ENCODE measurements at regions not wholly inside any gene's neighbourhood (a gene's known extent, or its start where the extent isn't known, plus 50 kb on each side); places are given as distances from the start of the nearest gene placed in this dataset.

DNA sequence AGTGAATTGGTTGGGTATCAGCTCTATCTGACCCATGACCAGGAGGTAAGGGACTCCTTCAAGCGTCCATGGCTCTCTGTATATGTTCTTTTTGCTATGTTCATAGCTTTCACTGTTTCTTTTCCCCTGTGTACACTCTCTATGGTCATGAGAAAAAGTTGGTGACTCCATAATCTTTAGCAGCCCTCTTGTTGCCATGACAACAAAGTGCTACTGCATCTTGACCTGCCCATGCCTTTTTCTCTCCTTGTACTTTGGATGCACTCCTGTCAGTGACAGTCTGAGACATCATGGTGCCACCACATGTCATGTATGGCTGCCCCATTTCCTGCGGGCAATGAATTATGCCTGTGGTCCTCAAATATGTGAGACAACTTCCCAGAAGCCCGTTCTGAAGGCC, 280.2 kb downstream of the TMEM121 start:
- no peaks in the 10 kb centered on the region for H3K36me3 ChIP-seq (ENCODE audit: insufficient read depth)
- no peaks in the 10 kb centered on the region for H3K79me2 ChIP-seq (ENCODE audit: insufficient read depth, low read depth)
- no peak overlapping the region for H3K4me2 ChIP-seq
- H3K9ac ChIP-seq, result no peak overlapping the region
- TF ChIP-seq, protein P1, sequence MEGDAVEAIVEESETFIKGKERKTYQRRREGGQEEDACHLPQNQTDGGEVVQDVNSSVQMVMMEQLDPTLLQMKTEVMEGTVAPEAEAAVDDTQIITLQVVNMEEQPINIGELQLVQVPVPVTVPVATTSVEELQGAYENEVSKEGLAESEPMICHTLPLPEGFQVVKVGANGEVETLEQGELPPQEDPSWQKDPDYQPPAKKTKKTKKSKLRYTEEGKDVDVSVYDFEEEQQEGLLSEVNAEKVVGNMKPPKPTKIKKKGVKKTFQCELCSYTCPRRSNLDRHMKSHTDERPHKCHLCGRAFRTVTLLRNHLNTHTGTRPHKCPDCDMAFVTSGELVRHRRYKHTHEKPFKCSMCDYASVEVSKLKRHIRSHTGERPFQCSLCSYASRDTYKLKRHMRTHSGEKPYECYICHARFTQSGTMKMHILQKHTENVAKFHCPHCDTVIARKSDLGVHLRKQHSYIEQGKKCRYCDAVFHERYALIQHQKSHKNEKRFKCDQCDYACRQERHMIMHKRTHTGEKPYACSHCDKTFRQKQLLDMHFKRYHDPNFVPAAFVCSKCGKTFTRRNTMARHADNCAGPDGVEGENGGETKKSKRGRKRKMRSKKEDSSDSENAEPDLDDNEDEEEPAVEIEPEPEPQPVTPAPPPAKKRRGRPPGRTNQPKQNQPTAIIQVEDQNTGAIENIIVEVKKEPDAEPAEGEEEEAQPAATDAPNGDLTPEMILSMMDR (conservative IDR thresholded peaks at IDR 0.05; ENCODE audit: low read depth, low read length), result no peak
- H3K4me3 ChIP-seq (IDR thresholded peaks at IDR 0.05; ENCODE audit: insufficient read depth, low read depth, low read length), result no peak overlapping the region
- no peaks in the 10 kb centered on the region for H3K27me3 ChIP-seq (ENCODE audit: insufficient read depth, low read depth)
- no peaks in the 10 kb centered on the region for H4K20me1 ChIP-seq (ENCODE audit: insufficient read depth)
- H3K4me1 ChIP-seq (ENCODE audit: low read depth, poor library complexity, severe bottlenecking), result no peaks in the 10 kb centered on the region
- H2AFZ ChIP-seq (ENCODE audit: low read depth), result no peak overlapping the region
- H3K27ac ChIP-seq, result no peak overlapping the region

DNA sequence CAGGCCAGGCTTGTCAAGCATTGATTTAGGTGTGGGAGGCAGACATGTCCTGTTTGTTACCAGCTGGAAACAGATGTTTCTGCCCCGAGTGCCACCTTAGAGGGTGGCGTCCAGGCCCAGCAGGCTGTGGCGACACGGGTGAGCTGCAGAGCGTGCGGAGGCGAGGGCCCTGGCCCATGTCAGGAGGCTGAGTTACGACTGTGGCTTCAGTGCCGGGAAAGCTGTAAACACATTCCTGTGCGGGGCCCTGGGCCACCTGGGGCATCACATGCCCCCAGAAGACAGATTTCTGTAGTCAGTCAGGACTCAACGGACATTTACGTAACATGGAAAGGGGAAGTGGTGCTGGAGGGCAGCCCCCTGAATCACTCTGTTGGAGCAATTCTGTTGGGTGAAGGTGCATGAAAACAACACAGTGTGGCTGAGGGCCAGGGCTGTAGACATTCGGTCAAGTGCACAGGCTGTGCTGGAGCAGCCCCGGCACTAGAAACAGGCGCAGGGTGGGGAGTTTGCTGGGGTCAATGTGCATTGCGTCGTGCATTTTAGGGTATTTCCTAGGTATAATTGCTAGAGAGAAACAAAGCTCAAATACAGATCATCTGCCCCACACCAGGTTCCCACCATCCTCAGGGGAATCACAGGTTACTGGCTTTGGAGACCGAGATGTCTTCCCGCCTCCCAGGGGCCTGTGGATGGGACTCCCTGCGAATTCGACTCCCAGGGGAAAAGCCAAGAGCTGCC, 291.8 kb downstream of the TMEM121 start:
- Histone ChIP-seq H2AFZ (ENCODE audit: low read depth) (no peak overlapping the region), H3K4me2 (no peak overlapping the region), H3K36me3 (ENCODE audit: insufficient read depth) (no peaks in the 10 kb centered on the region), H3K79me2 (ENCODE audit: insufficient read depth, low read depth) (no peaks in the 10 kb centered on the region), H3K9ac (no peak overlapping the region), H4K20me1 (ENCODE audit: insufficient read depth) (no peaks in the 10 kb centered on the region), H3K4me1 (ENCODE audit: low read depth, poor library complexity, severe bottlenecking) (no peaks in the 10 kb centered on the region), H3K27me3 (ENCODE audit: insufficient read depth, low read depth) (no peaks in the 10 kb centered on the region), H3K27ac (no peak overlapping the region), H3K4me3 (IDR thresholded peaks at IDR 0.05; ENCODE audit: insufficient read depth, low read depth, low read length) (no peak overlapping the region)
- TF ChIP-seq, protein P1 (conservative IDR thresholded peaks at IDR 0.05; ENCODE audit: low read depth, low read length), result no peak

DNA sequence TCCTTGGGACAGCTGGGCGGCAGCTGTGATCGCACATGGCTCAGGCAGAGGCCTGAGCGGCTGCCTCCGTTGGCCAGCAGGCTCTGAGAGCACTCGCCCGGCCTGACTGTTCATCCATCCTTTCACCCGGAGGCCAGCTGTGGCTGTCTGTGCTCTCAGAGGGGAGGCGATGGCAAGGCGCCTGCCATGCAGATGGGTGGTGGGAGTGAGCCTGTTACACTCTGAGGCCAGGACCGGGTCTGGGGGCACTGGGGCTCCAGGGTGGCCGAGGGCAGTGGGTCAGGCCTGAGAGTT, 292.3 kb downstream of the TMEM121 start:
- Histone ChIP-seq H4K20me1 (ENCODE audit: insufficient read depth) (no peaks in the 10 kb centered on the region), H3K4me3 (IDR thresholded peaks at IDR 0.05; ENCODE audit: insufficient read depth, low read depth, low read length) (no peak overlapping the region), H3K27ac (no peak overlapping the region), H3K4me1 (ENCODE audit: low read depth, poor library complexity, severe bottlenecking) (no peaks in the 10 kb centered on the region), H3K79me2 (ENCODE audit: insufficient read depth, low read depth) (no peaks in the 10 kb centered on the region), H3K4me2 (no peak overlapping the region), H3K36me3 (ENCODE audit: insufficient read depth) (no peaks in the 10 kb centered on the region), H3K27me3 (ENCODE audit: insufficient read depth, low read depth) (no peaks in the 10 kb centered on the region), H2AFZ (ENCODE audit: low read depth) (no peak overlapping the region), H3K9ac (no peak overlapping the region)
- TF ChIP-seq, protein P1 (conservative IDR thresholded peaks at IDR 0.05; ENCODE audit: low read depth, low read length), result no peak

DNA sequence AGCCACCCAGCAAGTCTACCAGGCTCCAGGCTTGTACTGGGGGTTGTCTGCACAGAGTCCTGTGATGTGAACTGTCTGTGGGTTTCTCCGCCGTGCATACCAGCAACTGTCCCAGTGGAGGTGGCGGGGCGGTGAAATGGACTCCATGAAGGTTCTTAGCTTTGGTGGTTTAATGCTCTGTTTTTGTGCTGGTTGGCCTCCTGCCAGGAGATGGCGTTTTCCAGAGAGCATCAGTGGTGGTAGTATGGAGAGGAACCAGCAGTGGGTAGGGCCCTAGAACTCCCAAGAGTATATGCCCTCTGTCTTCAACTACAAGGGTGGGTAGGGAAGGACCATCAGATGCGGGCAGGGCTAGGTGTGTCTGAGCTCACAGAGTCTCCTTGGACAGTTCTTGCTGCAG, 303.8 kb downstream of the TMEM121 start:
- Histone ChIP-seq H4K20me1 (ENCODE audit: insufficient read depth) (no peaks in the 10 kb centered on the region), H3K36me3 (ENCODE audit: insufficient read depth) (no peaks in the 10 kb centered on the region), H3K27me3 (ENCODE audit: insufficient read depth, low read depth) (no peaks in the 10 kb centered on the region), H3K27ac (no peak overlapping the region), H3K9ac (no peak overlapping the region), H3K4me2 (no peak overlapping the region), H3K4me3 (IDR thresholded peaks at IDR 0.05; ENCODE audit: insufficient read depth, low read depth, low read length) (no peak overlapping the region), H2AFZ (ENCODE audit: low read depth) (no peak overlapping the region), H3K79me2 (ENCODE audit: insufficient read depth, low read depth) (no peaks in the 10 kb centered on the region), H3K4me1 (ENCODE audit: low read depth, poor library complexity, severe bottlenecking) (no peaks in the 10 kb centered on the region)
- TF ChIP-seq, protein P1 (conservative IDR thresholded peaks at IDR 0.05; ENCODE audit: low read depth, low read length), result no peak
